Keratinocyte (primary cell): ENCODE measurements at regions not wholly inside any gene's neighbourhood (a gene's known extent, or its start where the extent isn't known, plus 50 kb on each side); places are given as distances from the start of the nearest gene placed in this dataset.

Experiments used
- CTCF ChIP-seq, 3 experiments: IDR thresholded peaks in 1 of 3; conservative IDR thresholded peaks in 1 of 3; optimal IDR thresholded peaks in 1 of 3; 2 replicates in 2 of 3; 3 replicates in 1 of 3; pipeline versions ENCODE3 to v1.5.1; 2011; ENCODE audit warnings: low read length in 3 of 3, mild to moderate bottlenecking in 3 of 3, moderate library complexity in 2 of 3, control low read depth in 1 of 3, inconsistent platforms in 1 of 3; ENCODE audit not compliant: insufficient read depth in 2 of 3; ENCODE audit errors: extremely low read depth in 1 of 3
- EZH2 ChIP-seq: IDR thresholded peaks from one replicate; pipeline ENCODE4 v1.6.1; 2012; ENCODE audit warnings: inconsistent platforms, mild to moderate bottlenecking, low read length, moderate library complexity

- TF ChIP-seq CTCF (optimal IDR thresholded peaks at IDR 0.05 in 1 of 3, IDR thresholded peaks at IDR 0.05 in 1 of 3, conservative IDR thresholded peaks at IDR 0.05 in 1 of 3; ENCODE audit: extremely low read depth in 1 of 3, insufficient read depth in 2 of 3, low read length in 3 of 3) = no peak
- no peak for TF ChIP-seq EZH2
These were observed 292.3 kb downstream of the USP25 start for GRCh38 chr21:16022116-16022515.
